Naive thymus-derived CD8-positive, alpha-beta T cell (primary cell): ENCODE measurements at regions not wholly inside any gene's neighbourhood (a gene's known extent, or its start where the extent isn't known, plus 50 kb on each side); places are given as distances from the start of the nearest gene placed in this dataset.

Source experiments
- ATAC-seq, 2 donors: fragments of 150-1000 bp; cut with Tn5 transposase in 1 of 2; sonication (Bioruptor Pico), chemical (Tn5 transposase) in 1 of 2; 1 replicate in 1 of 2; 2 replicates in 1 of 2; pipeline ENCODE4 v1.10.0; 2021; ENCODE audit warnings: mild to moderate bottlenecking in 2 of 2, moderate library complexity in 2 of 2
- POLR2A ChIA-PET: fragments of 350-600 bp; sonication (Branson Sonifier 250); formaldehyde crosslinking; loops from one replicate; lab custom pipeline; 2021; ENCODE audit warnings: antibody characterized with exemption; lab: Charles Lee
- DNase-seq, 10 donors: peaks; one replicate each; pipeline versions ENCODE4 v3.0.0 to v3.0.0-alpha.2; 2020 to 2022
- H3K27ac Mint-ChIP-seq, 10 donors: one replicate each; pipeline ENCODE4 v1.8.0; 2020 to 2022; ENCODE audit warnings: mild to moderate bottlenecking in 10 of 10, mixed read lengths in 10 of 10, moderate library complexity in 4 of 10, inconsistent platforms in 1 of 10
- H3K27me3 Mint-ChIP-seq, 5 donors: one replicate each; pipeline ENCODE4 v1.8.0; 2021 to 2022; ENCODE audit warnings: mixed read lengths in 5 of 5
- H3K36me3 Mint-ChIP-seq, 3 donors: one replicate each; pipeline ENCODE4 v1.8.0; 2020 to 2022; ENCODE audit warnings: mixed read lengths in 3 of 3, mild to moderate bottlenecking in 2 of 3, inconsistent platforms in 1 of 3
- H3K4me1 Mint-ChIP-seq, 4 donors: one replicate each; pipeline ENCODE4 v1.8.0; 2021 to 2022; ENCODE audit warnings: mixed read lengths in 4 of 4
- H3K4me3 Mint-ChIP-seq, 10 donors: one replicate each; pipeline ENCODE4 v1.8.0; 2020 to 2022; ENCODE audit warnings: mild to moderate bottlenecking in 10 of 10, mixed read lengths in 10 of 10, moderate library complexity in 6 of 10, inconsistent platforms in 1 of 10
- H3K9me3 Mint-ChIP-seq, 9 donors: one replicate each; pipeline ENCODE4 v1.8.0; 2020 to 2022; ENCODE audit warnings: mixed read lengths in 9 of 9, mild to moderate bottlenecking in 3 of 9, inconsistent platforms in 1 of 9, moderate library complexity in 1 of 9

DNA sequence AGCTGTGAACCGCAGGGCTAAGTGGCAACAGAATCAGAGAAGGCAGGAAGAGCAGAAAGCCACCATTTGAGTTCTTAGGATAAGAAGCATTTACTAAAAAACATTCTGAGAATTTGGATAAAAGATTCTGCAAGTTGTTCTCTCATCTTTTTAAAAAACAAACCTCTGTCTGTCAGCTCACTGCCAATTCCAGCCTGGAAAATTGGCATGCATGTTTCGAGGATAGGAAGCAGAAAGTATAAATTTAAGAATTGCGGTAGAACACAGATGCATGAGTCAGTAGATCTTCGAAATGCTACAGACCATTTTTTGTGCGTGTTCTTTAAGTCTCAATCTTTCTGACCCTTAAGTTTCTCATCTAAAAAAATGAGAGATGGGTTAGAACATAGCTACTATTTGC, 544.5 kb upstream of the DAB1 start:
- POLR2A ChIA-PET = no interaction called here
- Mint-ChIP-seq H3K9me3 (peaks cover 0 to 9% (median 2%) of the 10 kb centered on the region in 9 donors), H3K4me3 (no peak overlapping the region), H3K36me3 (peaks cover 0 to 4% (median 3%) of the 10 kb centered on the region in 3 donors), H3K27me3 (peaks cover 0 to 1% (median 0%) of the 10 kb centered on the region in 5 donors), H3K4me1 (no peaks in the 10 kb centered on the region), H3K27ac (no peak overlapping the region)
- ATAC-seq = no peak
- no peak for DNase-seq

DNA sequence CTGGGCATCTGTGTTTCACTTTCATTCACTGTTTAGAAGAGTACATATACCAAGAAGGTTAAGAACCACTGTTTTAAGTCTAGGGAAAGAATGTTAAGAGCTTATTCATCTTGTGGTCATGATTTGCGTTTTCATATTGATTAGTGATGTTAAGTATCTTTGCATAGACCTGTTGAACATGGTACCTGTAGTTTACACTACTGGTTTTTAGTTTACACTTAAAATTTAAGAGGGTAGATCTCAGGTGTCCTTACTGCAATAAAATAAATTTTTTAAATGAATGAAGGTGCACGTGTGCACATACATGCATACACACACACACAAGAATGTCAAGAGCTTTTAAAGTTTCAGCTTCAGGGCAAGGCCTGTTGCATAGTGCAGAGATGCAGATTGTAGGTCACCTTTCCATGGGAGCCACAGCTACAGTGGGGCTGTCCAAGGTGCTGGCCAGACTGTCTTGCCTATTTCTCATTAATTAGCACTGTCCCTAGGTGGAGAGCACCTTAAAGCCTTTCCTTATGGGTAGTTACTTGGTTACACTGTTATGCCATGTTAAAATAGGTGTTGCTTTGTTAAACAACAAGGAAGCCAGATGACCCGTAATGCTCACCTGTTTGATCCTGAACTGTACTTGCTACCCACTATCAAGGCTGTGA, 543.0 kb upstream of the DAB1 start:
- H3K27ac Mint-ChIP-seq = no peak overlapping the region
- ATAC-seq = no peak
- no peak for DNase-seq
- no peak overlapping the region for H3K4me3 Mint-ChIP-seq
- H3K27me3 Mint-ChIP-seq = peaks cover 0 to 1% (median 0%) of the 10 kb centered on the region in 5 donors
- H3K4me1 Mint-ChIP-seq = no peaks in the 10 kb centered on the region
- POLR2A ChIA-PET = no interaction called here
- no peaks in the 10 kb centered on the region for H3K36me3 Mint-ChIP-seq
- peaks cover 0 to 2% (median 0%) of the 10 kb centered on the region in 9 donors for H3K9me3 Mint-ChIP-seq

DNA sequence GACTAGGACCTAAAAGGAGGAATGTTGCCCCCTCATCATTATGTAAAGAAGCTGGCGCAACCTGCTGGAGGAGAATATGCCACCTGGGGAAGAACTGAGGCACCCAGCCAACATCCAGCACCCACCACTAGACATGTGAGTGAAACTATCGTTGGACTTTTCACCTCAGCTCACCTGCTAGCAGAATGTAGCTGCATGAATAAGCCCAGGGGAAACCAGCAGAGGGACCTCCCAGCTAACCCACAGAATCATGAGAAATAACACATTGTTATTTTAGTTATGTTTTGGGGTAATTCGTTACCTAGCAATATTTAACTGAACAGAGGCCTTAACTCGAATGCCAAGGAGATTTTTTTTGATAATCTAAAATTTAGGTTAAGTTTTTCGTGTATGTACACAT, 542.5 kb upstream of the DAB1 start:
- no peak overlapping the region for H3K4me3 Mint-ChIP-seq
- peaks cover 0 to 1% (median 0%) of the 10 kb centered on the region in 5 donors for H3K27me3 Mint-ChIP-seq
- ATAC-seq = no peak
- no peak overlapping the region for H3K27ac Mint-ChIP-seq
- DNase-seq = no peak
- no peaks in the 10 kb centered on the region for H3K4me1 Mint-ChIP-seq
- H3K9me3 Mint-ChIP-seq = peaks cover 0 to 2% (median 0%) of the 10 kb centered on the region in 9 donors
- POLR2A ChIA-PET = no interaction called here
- H3K36me3 Mint-ChIP-seq = no peaks in the 10 kb centered on the region

DNA sequence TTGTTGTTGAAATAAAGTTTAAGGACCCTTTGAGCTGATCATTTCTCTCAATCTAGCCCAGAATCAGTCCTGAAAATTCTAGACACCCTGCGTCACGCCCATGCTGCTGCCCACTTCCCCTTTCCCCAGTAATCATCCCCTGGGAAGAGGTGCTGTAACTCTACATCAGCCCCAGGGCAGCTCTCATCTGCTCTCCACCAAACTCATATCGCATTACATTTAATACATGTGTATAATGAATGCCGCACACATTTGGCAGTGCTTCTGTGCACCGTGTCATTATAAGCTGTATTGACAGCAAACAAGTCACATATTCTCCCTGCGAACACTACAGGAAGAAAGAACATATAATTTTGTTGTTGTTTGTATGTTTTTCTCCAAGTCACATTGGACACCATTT, 539.7 kb upstream of the DAB1 start:
- H3K27me3 Mint-ChIP-seq = peaks cover 0 to 1% (median 0%) of the 10 kb centered on the region in 5 donors
- POLR2A ChIA-PET = no interaction called here
- no peak for DNase-seq
- no peaks in the 10 kb centered on the region for H3K4me1 Mint-ChIP-seq
- no peak overlapping the region for H3K27ac Mint-ChIP-seq
- H3K9me3 Mint-ChIP-seq = peaks cover 0 to 2% (median 0%) of the 10 kb centered on the region in 9 donors
- no peak for ATAC-seq
- H3K4me3 Mint-ChIP-seq = no peak overlapping the region
- no peaks in the 10 kb centered on the region for H3K36me3 Mint-ChIP-seq

DNA sequence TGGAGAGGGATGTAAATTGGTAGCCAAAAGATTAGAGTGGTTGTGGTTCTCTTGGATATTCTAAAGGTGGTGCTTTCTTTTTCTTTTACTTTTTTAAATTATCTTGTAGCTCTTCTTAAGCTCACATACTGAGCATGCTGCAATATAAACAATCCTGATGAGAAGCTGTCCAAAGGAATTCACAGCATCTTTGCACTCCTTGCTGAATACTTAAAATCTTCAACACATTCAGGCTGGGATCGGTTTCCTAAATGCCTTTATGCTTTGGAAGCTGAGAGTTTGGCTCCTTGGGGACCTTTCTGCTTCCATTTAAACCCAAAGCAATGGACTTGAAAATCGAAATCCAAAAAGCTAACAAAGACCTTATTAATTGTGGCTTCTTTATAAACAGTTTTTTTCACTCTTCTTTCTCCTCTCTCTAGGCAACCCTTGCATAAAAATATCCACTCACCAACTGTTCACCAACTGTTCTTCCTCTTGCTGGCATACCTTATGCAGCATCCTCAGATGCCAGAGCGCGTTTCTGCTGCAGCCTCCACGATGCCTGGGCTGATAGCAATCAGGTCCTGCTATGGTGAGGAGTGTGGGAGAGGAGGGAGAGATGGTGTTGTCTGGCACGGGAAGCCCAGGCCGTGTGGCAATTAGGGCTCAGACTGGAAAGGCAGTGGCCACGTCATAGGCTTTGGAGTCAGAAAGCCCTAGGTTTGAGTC, 535.8 kb upstream of the DAB1 start:
- no peak overlapping the region for H3K27ac Mint-ChIP-seq
- H3K9me3 Mint-ChIP-seq = no peaks in the 10 kb centered on the region
- H3K4me3 Mint-ChIP-seq = no peak overlapping the region
- H3K4me1 Mint-ChIP-seq = no peaks in the 10 kb centered on the region
- no peak for DNase-seq
- POLR2A ChIA-PET = no interaction called here
- ATAC-seq = no peak
- H3K27me3 Mint-ChIP-seq = peaks cover 0 to 1% (median 0%) of the 10 kb centered on the region in 5 donors
- H3K36me3 Mint-ChIP-seq = no peaks in the 10 kb centered on the region

DNA sequence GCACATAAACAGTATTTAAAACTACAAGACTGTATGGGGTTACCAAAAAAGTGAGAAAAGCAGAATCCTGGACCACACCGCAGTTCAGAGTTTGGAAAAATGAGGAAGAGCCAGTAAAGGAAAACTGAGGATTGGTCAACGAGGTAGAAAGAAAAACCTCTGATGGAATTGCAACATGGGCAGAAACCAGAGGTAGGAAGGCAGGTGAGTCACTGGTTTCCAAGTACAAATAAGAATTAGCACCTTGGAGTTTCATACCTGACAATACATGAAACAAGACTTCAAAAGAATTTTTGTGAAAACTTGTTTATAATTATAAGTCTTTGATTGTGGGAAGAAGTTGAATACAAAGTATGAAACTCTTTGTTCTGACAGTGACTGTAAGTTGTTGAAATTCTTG, 533.7 kb upstream of the DAB1 start:
- ATAC-seq (no peak), DNase-seq (no peak)
- H3K36me3 Mint-ChIP-seq = no peaks in the 10 kb centered on the region
- H3K4me1 Mint-ChIP-seq = no peaks in the 10 kb centered on the region
- POLR2A ChIA-PET = no interaction called here
- H3K9me3 Mint-ChIP-seq = no peaks in the 10 kb centered on the region
- peaks cover 0 to 8% (median 1%) of the 10 kb centered on the region in 5 donors for H3K27me3 Mint-ChIP-seq
- H3K4me3 Mint-ChIP-seq = no peak overlapping the region
- H3K27ac Mint-ChIP-seq = no peak overlapping the region

DNA sequence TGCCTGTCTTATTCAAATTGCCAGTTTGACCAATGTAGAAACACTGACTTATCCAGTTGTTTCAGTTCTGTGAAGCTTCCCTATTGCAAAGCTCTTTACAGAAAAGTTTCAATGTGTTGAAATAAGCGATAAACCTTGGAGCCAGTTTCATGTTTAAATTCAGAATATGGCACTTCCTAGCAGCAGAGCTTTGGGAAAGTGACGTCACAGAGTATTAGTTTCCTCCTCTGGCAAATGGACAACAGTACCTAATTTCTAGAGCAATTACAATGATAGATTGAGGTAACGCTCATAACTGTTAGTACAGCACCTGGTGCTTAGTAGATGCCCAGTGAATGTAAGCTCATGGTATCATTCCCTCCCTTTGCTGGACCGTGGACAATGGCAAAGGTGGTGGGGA, 527.5 kb upstream of the DAB1 start:
- no peaks in the 10 kb centered on the region for H3K36me3 Mint-ChIP-seq
- no peaks in the 10 kb centered on the region for H3K9me3 Mint-ChIP-seq
- no peaks in the 10 kb centered on the region for H3K4me1 Mint-ChIP-seq
- peaks cover 0 to 12% (median 2%) of the 10 kb centered on the region in 5 donors for H3K27me3 Mint-ChIP-seq
- no peak overlapping the region for H3K27ac Mint-ChIP-seq
- DNase-seq (no peak), ATAC-seq (no peak)
- no peak overlapping the region for H3K4me3 Mint-ChIP-seq
- POLR2A ChIA-PET = no interaction called here

DNA sequence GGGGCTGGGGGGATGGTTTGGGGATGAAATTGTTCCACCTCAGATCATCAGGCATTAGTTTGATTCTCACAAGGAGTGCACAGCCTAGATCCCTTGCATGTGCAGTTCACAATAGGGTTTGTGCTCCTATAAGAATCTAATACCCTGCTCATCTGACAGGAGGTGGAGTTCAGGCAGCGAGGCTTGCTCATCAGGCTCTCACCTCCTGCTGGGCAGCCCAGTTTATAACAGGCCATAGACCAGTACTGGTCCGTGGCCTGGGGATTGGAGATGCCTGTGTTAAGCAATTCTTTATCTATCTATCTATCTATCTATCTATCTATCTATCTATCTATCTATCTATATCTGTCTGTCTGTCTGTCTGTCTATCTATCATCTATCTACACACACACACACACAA, 525.3 kb upstream of the DAB1 start:
- H3K36me3 Mint-ChIP-seq = no peaks in the 10 kb centered on the region
- H3K27me3 Mint-ChIP-seq = peaks cover 0 to 12% (median 2%) of the 10 kb centered on the region in 5 donors
- H3K27ac Mint-ChIP-seq = no peak overlapping the region
- no peak overlapping the region for H3K4me3 Mint-ChIP-seq
- no peak for DNase-seq
- no peaks in the 10 kb centered on the region for H3K9me3 Mint-ChIP-seq
- no peak for ATAC-seq
- POLR2A ChIA-PET = no interaction called here
- H3K4me1 Mint-ChIP-seq = no peaks in the 10 kb centered on the region

DNA sequence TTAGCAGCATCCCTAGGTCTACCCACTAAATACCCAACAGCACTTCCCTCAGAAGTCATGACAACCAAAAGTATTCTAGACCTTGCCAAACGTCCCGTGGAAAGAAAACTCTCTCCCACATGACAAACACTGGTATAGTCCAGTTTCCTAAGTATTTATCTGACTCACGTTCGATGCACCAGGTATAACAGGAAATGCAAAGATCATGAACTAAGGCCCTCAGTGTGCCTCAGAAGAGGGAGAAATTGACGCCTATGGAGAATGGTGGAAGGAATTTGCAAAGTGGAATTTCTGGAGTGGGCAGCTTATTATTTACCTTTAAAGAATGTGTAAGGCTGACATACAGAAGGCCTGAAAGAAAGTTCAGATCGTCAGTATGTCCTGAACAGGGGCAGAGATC, 523.6 kb upstream of the DAB1 start:
- POLR2A ChIA-PET = no interaction called here
- Mint-ChIP-seq H3K36me3 (no peaks in the 10 kb centered on the region), H3K9me3 (peaks cover 0 to 1% (median 0%) of the 10 kb centered on the region in 9 donors), H3K4me3 (no peak overlapping the region), H3K27me3 (peaks cover 0 to 7% (median 0%) of the 10 kb centered on the region in 5 donors), H3K4me1 (no peaks in the 10 kb centered on the region), H3K27ac (no peak overlapping the region)
- DNase-seq (no peak), ATAC-seq (no peak)

DNA sequence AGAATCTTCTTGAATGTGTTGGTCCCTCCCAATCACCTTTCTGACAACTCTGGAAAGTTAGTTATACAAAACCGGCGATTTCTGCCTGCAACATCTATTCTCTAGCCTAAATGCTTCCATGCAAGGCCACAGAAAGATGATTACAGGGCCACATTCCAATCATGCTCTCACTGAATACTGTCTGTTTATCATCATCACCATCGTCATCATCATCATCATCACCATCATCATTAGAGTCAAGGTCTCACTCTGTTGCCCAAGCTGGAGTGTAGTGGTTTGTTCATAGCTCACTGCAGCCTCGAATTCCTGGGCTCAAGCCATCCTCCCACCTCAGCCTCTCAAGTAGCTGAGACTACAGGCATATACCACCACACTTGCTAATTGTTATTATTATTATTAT, 521.2 kb upstream of the DAB1 start:
- Mint-ChIP-seq H3K36me3 (no peaks in the 10 kb centered on the region), H3K27ac (no peak overlapping the region), H3K4me3 (no peak overlapping the region), H3K9me3 (peaks cover 0 to 3% (median 0%) of the 10 kb centered on the region in 9 donors), H3K4me1 (no peaks in the 10 kb centered on the region), H3K27me3 (no peaks in the 10 kb centered on the region)
- POLR2A ChIA-PET = no interaction called here
- no peak for DNase-seq
- ATAC-seq = no peak

DNA sequence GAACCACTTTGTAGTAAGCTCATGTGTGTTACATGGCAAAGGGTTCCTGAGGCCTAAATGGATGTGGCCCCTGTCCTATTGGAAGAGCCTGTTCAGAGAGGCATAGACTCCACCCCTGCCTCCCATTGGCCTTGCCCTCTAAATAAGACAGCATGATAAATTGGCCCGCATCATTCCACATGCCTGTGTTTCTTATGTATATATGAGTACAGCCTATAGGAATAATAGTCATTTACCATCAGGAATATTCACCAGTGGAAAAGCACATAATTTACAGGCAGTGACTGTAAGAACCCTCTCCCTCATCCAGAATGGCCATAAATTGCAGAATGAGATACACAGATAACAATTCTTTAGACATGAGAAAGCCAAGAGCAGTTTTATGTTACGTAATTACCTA, 519.5 kb upstream of the DAB1 start:
- ATAC-seq (no peak), DNase-seq (no peak)
- H3K36me3 Mint-ChIP-seq = peaks cover 0 to 13% (median 2%) of the 10 kb centered on the region in 3 donors
- POLR2A ChIA-PET = no interaction called here
- H3K27me3 Mint-ChIP-seq = peaks cover 0 to 11% (median 5%) of the 10 kb centered on the region in 5 donors
- H3K4me3 Mint-ChIP-seq = no peak overlapping the region
- H3K9me3 Mint-ChIP-seq = peaks cover 0 to 16% (median 4%) of the 10 kb centered on the region in 9 donors
- H3K4me1 Mint-ChIP-seq = no peaks in the 10 kb centered on the region
- no peak overlapping the region for H3K27ac Mint-ChIP-seq

DNA sequence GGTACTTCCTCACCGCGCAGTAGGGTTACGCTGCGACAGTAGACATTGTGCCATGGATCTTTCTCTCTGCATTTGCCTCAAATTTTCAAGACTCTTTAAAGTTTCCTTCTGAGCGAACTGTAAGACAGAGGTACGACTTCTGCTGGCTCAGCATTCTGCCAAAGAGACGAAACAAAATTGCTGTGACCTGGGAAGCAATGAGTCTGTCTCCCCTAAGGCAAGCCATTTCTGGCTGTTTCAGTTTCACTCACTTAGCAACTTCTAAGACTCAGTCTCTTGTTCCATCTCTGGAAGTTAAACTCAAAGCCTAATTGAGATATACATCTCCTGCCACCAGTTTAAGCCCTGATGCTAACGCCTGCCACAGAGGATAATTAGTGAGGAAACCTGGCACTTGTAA, 510.9 kb upstream of the DAB1 start:
- POLR2A ChIA-PET = no interaction called here
- H3K4me3 Mint-ChIP-seq = no peak overlapping the region
- no peak overlapping the region for H3K27ac Mint-ChIP-seq

DNA sequence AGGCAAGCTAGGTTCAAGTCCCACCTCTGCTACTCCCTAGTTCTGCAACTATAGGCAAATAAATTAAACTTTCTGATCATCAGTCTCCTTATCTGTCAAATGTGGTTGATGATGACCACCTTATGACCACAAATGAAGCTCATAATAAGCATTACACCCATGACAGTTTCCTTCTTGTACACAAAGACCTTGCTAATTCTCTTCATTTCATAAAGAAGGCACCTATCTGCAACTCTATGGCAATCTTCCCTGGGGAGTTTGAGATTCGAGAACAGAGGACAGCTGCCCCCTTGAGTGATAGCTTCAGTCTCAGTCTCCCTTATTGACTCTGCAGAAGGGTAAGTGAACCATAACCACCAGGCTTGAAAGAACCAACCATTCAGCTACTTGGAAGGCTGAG, 503.1 kb upstream of the DAB1 start:
- no peak for DNase-seq
- ATAC-seq = no peak
- H3K4me1 Mint-ChIP-seq = peaks cover 0 to 2% (median 0%) of the 10 kb centered on the region in 4 donors
- H3K36me3 Mint-ChIP-seq = no peaks in the 10 kb centered on the region
- no peak overlapping the region for H3K27ac Mint-ChIP-seq
- H3K4me3 Mint-ChIP-seq = no peak overlapping the region
- peaks cover 0 to 6% (median 4%) of the 10 kb centered on the region in 5 donors for H3K27me3 Mint-ChIP-seq
- peaks cover 0 to 2% (median 0%) of the 10 kb centered on the region in 9 donors for H3K9me3 Mint-ChIP-seq
- POLR2A ChIA-PET = no interaction called here

More for the DNA sequence above, 510.9 kb upstream of the DAB1 start:
- Mint-ChIP-seq H3K9me3 (peaks cover 0 to 20% (median 5%) of the 10 kb centered on the region in 9 donors), H3K4me1 (no peaks in the 10 kb centered on the region), H3K27me3 (peaks cover 0 to 24% (median 5%) of the 10 kb centered on the region in 5 donors), H3K36me3 (peaks cover 0 to 20% (median 2%) of the 10 kb centered on the region in 3 donors)
- DNase-seq = no peak
- ATAC-seq = no peak
